ENCODE measurements at regions not wholly inside any gene's neighbourhood (a gene's known extent, or its start where the extent isn't known, plus 50 kb on each side); places are given as distances from the start of the nearest gene placed in this dataset.

DNA sequence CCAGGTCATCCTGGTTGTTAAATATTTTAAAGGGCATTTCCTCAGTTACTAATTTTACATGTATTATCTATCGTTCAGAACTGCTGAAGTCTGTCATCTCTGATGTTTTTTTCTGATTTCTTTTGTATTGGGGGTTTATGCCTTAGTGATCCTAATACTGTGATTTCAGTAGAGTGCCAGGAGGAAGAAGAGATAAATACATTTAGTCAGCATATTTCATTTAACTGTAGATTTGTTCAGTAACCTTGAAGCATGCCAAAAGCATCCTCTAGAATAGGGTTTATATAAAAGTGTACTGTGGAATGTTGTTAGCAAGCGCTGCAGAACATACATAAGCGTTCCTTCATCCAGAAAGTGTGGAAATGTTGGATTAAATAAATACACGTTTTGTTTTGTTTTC, 342.3 kb upstream of the DPPA4 start:
- DNase-seq, result no peak
- TF ChIP-seq, protein P1, sequence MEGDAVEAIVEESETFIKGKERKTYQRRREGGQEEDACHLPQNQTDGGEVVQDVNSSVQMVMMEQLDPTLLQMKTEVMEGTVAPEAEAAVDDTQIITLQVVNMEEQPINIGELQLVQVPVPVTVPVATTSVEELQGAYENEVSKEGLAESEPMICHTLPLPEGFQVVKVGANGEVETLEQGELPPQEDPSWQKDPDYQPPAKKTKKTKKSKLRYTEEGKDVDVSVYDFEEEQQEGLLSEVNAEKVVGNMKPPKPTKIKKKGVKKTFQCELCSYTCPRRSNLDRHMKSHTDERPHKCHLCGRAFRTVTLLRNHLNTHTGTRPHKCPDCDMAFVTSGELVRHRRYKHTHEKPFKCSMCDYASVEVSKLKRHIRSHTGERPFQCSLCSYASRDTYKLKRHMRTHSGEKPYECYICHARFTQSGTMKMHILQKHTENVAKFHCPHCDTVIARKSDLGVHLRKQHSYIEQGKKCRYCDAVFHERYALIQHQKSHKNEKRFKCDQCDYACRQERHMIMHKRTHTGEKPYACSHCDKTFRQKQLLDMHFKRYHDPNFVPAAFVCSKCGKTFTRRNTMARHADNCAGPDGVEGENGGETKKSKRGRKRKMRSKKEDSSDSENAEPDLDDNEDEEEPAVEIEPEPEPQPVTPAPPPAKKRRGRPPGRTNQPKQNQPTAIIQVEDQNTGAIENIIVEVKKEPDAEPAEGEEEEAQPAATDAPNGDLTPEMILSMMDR (IDR thresholded peaks at IDR 0.05), result no peak
- no peak for TF ChIP-seq POLR2A (IDR thresholded peaks at IDR 0.05)
- Histone ChIP-seq H3K9me3 (replicated peaks in 1 of 3) (no peaks in the 10 kb centered on the region), H3K4me3 (no peak overlapping the region), H3K27ac (no peak overlapping the region), H3K27me3 (no peaks in the 10 kb centered on the region), H3K36me3 (replicated peaks in 1 of 2) (no peaks in the 10 kb centered on the region), H3K4me1 (replicated peaks in 1 of 2) (no peaks in the 10 kb centered on the region)
- WGBS, 4 donors, result 67 to 83% (median 71%) methylated on average over 4 of the region's 4 CpGs
- intact Hi-C loops (cut with DNase I), result no loop called here

DNA sequence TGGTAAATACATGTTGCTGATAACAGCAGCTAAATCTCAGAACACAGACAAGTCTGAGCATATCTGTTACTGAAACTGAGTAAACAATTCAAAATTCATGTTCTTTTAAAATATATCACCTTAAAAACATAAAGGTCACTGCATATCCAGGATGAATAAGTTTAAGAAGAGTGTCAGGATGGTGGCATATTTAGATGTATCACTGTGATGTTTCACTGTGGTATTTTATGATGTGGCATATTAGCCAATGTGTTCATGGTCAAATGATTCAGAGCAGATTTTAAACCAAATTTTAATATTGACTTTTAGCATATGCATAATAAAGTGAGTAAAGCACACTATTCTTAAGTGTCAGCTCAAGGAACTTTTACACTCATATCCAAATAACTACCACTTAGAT, 346.4 kb upstream of the DPPA4 start:
- Histone ChIP-seq H3K4me3 (no peak overlapping the region), H3K27ac (no peak overlapping the region), H3K4me1 (replicated peaks in 1 of 2) (no peaks in the 10 kb centered on the region), H3K9me3 (replicated peaks in 1 of 3) (no peaks in the 10 kb centered on the region), H3K36me3 (replicated peaks in 1 of 2) (no peaks in the 10 kb centered on the region), H3K27me3 (no peaks in the 10 kb centered on the region)
- TF ChIP-seq, protein P1 (IDR thresholded peaks at IDR 0.05), result no peak
- TF ChIP-seq POLR2A (IDR thresholded peaks at IDR 0.05), result no peak
- no peak for DNase-seq
- intact Hi-C loops (cut with DNase I), result no loop called here

GRCh38 chr3:109685084-109686079, 348.0 kb upstream of the DPPA4 start:
- WGBS, 4 donors, result 31 to 47% (median 41%) methylated on average over 4 to 5 of the region's 5 CpGs
- peak; percentile 90 to 98 (median 97) for DNase-seq

DNA sequence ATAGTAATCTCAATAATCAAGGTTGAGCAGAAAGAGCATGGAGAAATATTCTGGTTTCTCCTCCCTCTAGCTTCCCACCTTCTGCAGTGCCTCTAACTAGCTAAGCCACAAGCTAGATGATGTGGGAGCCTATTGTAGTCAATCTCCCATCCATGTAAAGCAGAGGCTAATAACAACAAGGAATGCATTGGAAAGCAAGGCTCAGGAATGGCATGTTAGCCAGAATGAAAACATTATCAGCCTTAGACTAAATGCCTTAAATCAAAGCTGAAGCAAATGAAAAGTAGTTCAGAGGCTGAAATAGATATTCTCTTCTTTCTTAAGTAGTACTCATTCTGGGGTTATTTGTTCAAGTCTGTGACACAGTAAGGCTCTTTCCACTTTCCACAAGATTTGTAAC, 350.3 kb upstream of the DPPA4 start:
- Histone ChIP-seq H3K36me3 (replicated peaks in 1 of 2) (no peaks in the 10 kb centered on the region), H3K27me3 (no peaks in the 10 kb centered on the region), H3K4me3 (no peak overlapping the region), H3K4me1 (replicated peaks in 1 of 2) (no peaks in the 10 kb centered on the region), H3K27ac (no peak overlapping the region), H3K9me3 (replicated peaks in 1 of 3) (no peaks in the 10 kb centered on the region)
- intact Hi-C loops (cut with DNase I), result no loop called here
- no peak for DNase-seq
- TF ChIP-seq, protein P1 (IDR thresholded peaks at IDR 0.05), result no peak
- no peak for TF ChIP-seq POLR2A (IDR thresholded peaks at IDR 0.05)

More at GRCh38 chr3:109685084-109686079, 348.0 kb upstream of the DPPA4 start:
- Histone ChIP-seq H3K4me1 (replicated peaks in 1 of 2) (no peaks in the 10 kb centered on the region), H3K9me3 (replicated peaks in 1 of 3) (no peaks in the 10 kb centered on the region), H3K27ac (peak overlapping the region in 2 of 5 donors; percentile 35 to 47), H3K27me3 (no peaks in the 10 kb centered on the region), H3K4me3 (no peak overlapping the region), H3K36me3 (replicated peaks in 1 of 2) (no peaks in the 10 kb centered on the region)
- intact Hi-C loops (cut with DNase I), result no loop called here
- TF ChIP-seq POLR2A (IDR thresholded peaks at IDR 0.05), result no peak
- TF ChIP-seq, protein P1 (IDR thresholded peaks at IDR 0.05), result no peak
